Epithelial cell of proximal tubule (primary cell): ENCODE measurements at regions not wholly inside any gene's neighbourhood (a gene's known extent, or its start where the extent isn't known, plus 50 kb on each side); places are given as distances from the start of the nearest gene placed in this dataset.
"Not testable (repeated sequence)": the region's sequence is repeated elsewhere in the genome, so short reads cannot be mapped to it uniquely, and the experiment has no call there.

Source experiments
- DNase-seq: peaks from one replicate; pipeline ENCODE4 v3.0.0-alpha.2; 2011; ENCODE audit warnings: low read depth
- H3K4me3 ChIP-seq: 2 replicates; pipeline ENCODE4 v1.5.1; 2011; ENCODE audit warnings: low read depth, mild to moderate bottlenecking, low read length
- TF ChIP-seq, protein P1 (sequence below): conservative IDR thresholded peaks from 2 replicates; pipeline ENCODE4 v1.5.1; 2012; ENCODE audit warnings: low read depth, mild to moderate bottlenecking, low read length

GRCh38 chr2:65916785-65917295 is 484.4 kb upstream of the SPRED2 start:
- H3K4me3 ChIP-seq: no peak overlapping the region
- DNase-seq: no peak
- TF ChIP-seq, protein P1, sequence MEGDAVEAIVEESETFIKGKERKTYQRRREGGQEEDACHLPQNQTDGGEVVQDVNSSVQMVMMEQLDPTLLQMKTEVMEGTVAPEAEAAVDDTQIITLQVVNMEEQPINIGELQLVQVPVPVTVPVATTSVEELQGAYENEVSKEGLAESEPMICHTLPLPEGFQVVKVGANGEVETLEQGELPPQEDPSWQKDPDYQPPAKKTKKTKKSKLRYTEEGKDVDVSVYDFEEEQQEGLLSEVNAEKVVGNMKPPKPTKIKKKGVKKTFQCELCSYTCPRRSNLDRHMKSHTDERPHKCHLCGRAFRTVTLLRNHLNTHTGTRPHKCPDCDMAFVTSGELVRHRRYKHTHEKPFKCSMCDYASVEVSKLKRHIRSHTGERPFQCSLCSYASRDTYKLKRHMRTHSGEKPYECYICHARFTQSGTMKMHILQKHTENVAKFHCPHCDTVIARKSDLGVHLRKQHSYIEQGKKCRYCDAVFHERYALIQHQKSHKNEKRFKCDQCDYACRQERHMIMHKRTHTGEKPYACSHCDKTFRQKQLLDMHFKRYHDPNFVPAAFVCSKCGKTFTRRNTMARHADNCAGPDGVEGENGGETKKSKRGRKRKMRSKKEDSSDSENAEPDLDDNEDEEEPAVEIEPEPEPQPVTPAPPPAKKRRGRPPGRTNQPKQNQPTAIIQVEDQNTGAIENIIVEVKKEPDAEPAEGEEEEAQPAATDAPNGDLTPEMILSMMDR: no peak

- H3K4me3 ChIP-seq: no peak overlapping the region
- TF ChIP-seq, protein P1: no peak
- DNase-seq: no peak
Observed at GRCh38 chr2:65916177-65916576, 483.8 kb upstream of the SPRED2 start.

GRCh38 chr2:65915273-65915672 is 482.9 kb upstream of the SPRED2 start:
- TF ChIP-seq, protein P1: no peak
- H3K4me3 ChIP-seq: no peak overlapping the region
- DNase-seq: no peak

- TF ChIP-seq, protein P1: no peak
- DNase-seq: no peak
- H3K4me3 ChIP-seq: no peak overlapping the region
Observed at GRCh38 chr2:65914244-65914786, 481.9 kb upstream of the SPRED2 start.

DNA sequence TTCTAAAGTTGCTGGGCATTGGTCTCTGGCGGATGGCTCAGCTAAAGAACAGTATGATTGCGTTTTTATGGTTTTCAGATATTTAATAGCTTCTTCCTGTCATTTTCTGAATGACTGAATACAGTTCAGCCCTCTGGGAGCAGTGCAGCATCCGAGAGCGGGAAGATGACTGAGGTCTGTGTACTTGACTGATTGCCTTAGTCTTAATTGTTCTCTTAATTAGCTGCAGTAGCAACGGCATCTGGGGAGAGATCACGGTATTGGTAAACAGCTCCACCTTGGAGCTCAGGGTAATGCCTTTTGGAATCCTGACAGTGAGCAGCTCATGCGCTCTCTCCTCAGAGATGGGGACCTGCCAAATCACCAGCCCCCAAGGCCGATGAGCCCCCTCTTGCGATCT is 481.4 kb upstream of the SPRED2 start:
- no peak overlapping the region for H3K4me3 ChIP-seq
- TF ChIP-seq, protein P1: no peak
- DNase-seq: no peak

GRCh38 chr2:65901756-65902155 is 469.4 kb upstream of the SPRED2 start:
- no peak for DNase-seq
- TF ChIP-seq, protein P1: no peak
- H3K4me3 ChIP-seq: no peak overlapping the region

DNA sequence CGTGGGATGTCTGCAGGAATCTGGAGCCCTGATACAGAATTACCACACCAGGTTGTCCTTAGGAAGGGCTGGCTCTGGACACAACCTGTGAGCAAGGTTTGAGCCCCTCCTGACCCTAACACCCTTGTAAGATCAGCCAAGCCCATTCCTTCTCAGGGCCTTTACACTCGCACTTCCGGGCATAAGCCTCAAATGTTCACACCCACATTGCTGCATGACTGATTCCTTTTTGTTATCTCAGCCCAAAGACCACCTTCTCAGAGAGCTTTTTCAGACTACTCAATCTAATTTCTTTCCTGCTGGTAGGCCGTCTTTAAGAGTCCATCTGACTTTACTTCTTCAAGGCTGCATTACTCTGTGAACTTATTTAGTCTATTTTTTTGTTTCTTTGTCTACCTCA is 464.0 kb upstream of the SPRED2 start:
- no peak overlapping the region for H3K4me3 ChIP-seq
- DNase-seq: no peak
- TF ChIP-seq, protein P1: no peak

DNA sequence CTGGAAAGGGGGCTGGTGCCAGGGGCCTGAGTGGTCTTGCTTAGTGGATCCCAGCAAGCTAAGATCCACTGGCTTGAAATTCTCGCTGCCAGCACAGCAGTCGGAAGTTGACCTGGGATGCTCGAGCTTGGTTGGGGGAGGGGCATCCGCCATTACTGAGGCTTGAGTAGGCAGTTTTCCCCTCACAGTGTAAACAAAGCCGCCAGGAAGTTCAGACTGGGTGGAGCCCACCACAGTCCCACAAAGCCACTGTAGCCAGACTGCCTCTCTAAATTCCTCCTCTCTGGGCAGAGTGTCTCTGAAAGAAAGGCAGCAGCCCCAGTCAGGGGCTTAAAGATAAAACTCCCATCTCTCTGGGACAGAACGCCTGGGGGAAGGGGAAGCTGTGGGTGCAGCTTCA is 457.7 kb upstream of the SPRED2 start:
- DNase-seq, H3K4me3 ChIP-seq: not testable (repeated sequence)
